ENCODE measurements at regions not wholly inside any gene's neighbourhood (a gene's known extent, or its start where the extent isn't known, plus 50 kb on each side); places are given as distances from the start of the nearest gene placed in this dataset.

DNA sequence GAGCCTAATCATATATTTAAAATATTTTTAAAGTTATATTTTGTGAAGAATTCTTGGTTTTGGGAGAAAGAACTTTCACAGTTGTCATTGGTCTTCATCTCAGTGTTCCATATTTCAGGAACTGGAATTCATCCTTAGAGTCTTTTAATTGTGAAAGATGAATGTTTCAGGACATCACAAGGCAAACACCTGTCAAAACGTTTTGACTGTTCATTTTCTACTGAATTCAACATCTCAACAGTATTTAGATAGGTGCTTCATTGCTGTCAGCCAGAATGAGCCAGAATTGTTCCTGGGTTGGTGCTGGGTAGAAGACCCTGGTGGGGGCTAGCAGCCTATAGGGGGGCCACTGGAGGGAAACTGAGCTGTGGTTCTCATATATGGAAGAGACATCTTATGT lies 255.1 kb upstream of the CXCR4 start:
- TF ChIP-seq, protein P1, sequence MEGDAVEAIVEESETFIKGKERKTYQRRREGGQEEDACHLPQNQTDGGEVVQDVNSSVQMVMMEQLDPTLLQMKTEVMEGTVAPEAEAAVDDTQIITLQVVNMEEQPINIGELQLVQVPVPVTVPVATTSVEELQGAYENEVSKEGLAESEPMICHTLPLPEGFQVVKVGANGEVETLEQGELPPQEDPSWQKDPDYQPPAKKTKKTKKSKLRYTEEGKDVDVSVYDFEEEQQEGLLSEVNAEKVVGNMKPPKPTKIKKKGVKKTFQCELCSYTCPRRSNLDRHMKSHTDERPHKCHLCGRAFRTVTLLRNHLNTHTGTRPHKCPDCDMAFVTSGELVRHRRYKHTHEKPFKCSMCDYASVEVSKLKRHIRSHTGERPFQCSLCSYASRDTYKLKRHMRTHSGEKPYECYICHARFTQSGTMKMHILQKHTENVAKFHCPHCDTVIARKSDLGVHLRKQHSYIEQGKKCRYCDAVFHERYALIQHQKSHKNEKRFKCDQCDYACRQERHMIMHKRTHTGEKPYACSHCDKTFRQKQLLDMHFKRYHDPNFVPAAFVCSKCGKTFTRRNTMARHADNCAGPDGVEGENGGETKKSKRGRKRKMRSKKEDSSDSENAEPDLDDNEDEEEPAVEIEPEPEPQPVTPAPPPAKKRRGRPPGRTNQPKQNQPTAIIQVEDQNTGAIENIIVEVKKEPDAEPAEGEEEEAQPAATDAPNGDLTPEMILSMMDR (IDR thresholded peaks at IDR 0.05; ENCODE audit: borderline replicate concordance, extremely low read depth, insufficient read depth) = no peak
- intact Hi-C loops (cut with DNase I) = no loop called here
- H3K27ac ChIP-seq (ENCODE audit: low read depth in 2 of 2, low read length in 2 of 2) = no peak overlapping the region
- no peak for FAIRE-seq
- no peaks in the 10 kb centered on the region for H3K36me3 ChIP-seq (ENCODE audit: control insufficient read depth in 2 of 3, insufficient read depth in 3 of 3, low read length in 3 of 3)
- H3K4me1 ChIP-seq (ENCODE audit: control insufficient read depth in 2 of 3, insufficient read depth in 2 of 3, low read depth in 1 of 3, low read length in 3 of 3) = no peaks in the 10 kb centered on the region
- H3K27me3 ChIP-seq (ENCODE audit: control insufficient read depth, insufficient read depth, low read length) = no peaks in the 10 kb centered on the region
- DNase-seq = no peak
- no peaks in the 10 kb centered on the region for H3K9me3 ChIP-seq (ENCODE audit: control insufficient read depth in 2 of 3, insufficient read depth in 1 of 3, low read length in 3 of 3)
- H3K4me3 ChIP-seq (ENCODE audit: low read length in 3 of 3) = no peak overlapping the region
- no peak overlapping the region for H3K9ac ChIP-seq (ENCODE audit: low read length in 3 of 3)

GRCh38 chr2:136363900-136364299 lies 246.0 kb upstream of the CXCR4 start:
- no peak for FAIRE-seq
- no peak overlapping the region for H3K27ac ChIP-seq (ENCODE audit: low read depth in 2 of 2, low read length in 2 of 2)

GRCh38 chr2:136363470-136363869 lies 245.5 kb upstream of the CXCR4 start:
- H3K4me3 ChIP-seq (ENCODE audit: low read length in 3 of 3) = no peak overlapping the region
- no peak overlapping the region for H3K9ac ChIP-seq (ENCODE audit: low read length in 3 of 3)
- intact Hi-C loops (cut with DNase I) = no loop called here
- no peaks in the 10 kb centered on the region for H3K4me1 ChIP-seq (ENCODE audit: control insufficient read depth in 2 of 3, insufficient read depth in 2 of 3, low read depth in 1 of 3, low read length in 3 of 3)
- no peaks in the 10 kb centered on the region for H3K27me3 ChIP-seq (ENCODE audit: control insufficient read depth, insufficient read depth, low read length)
- H3K9me3 ChIP-seq (ENCODE audit: control insufficient read depth in 2 of 3, insufficient read depth in 1 of 3, low read length in 3 of 3) = peaks cover 0 to 2% (median 0%) of the 10 kb centered on the region in 3 donors
- no peaks in the 10 kb centered on the region for H3K36me3 ChIP-seq (ENCODE audit: control insufficient read depth in 2 of 3, insufficient read depth in 3 of 3, low read length in 3 of 3)
- no peak overlapping the region for H3K27ac ChIP-seq (ENCODE audit: low read depth in 2 of 2, low read length in 2 of 2)
- DNase-seq (no peak), FAIRE-seq (no peak)
- TF ChIP-seq, protein P1 (IDR thresholded peaks at IDR 0.05; ENCODE audit: borderline replicate concordance, extremely low read depth, insufficient read depth) = no peak

More at GRCh38 chr2:136363900-136364299, 246.0 kb upstream of the CXCR4 start:
- peaks cover 0 to 2% (median 0%) of the 10 kb centered on the region in 3 donors for H3K9me3 ChIP-seq (ENCODE audit: control insufficient read depth in 2 of 3, insufficient read depth in 1 of 3, low read length in 3 of 3)
- TF ChIP-seq, protein P1 (IDR thresholded peaks at IDR 0.05; ENCODE audit: borderline replicate concordance, extremely low read depth, insufficient read depth) = no peak
- no peaks in the 10 kb centered on the region for H3K27me3 ChIP-seq (ENCODE audit: control insufficient read depth, insufficient read depth, low read length)
- H3K4me1 ChIP-seq (ENCODE audit: control insufficient read depth in 2 of 3, insufficient read depth in 2 of 3, low read depth in 1 of 3, low read length in 3 of 3) = no peaks in the 10 kb centered on the region
- H3K9ac ChIP-seq (ENCODE audit: low read length in 3 of 3) = no peak overlapping the region
- DNase-seq = no peak
- no peak overlapping the region for H3K4me3 ChIP-seq (ENCODE audit: low read length in 3 of 3)
- H3K36me3 ChIP-seq (ENCODE audit: control insufficient read depth in 2 of 3, insufficient read depth in 3 of 3, low read length in 3 of 3) = no peaks in the 10 kb centered on the region
- intact Hi-C loops (cut with DNase I) = no loop called here

Data from kidney (tissue), 13 donors.